HG03558 (cell line): ENCODE measurements at regions not wholly inside any gene's neighbourhood (a gene's known extent, or its start where the extent isn't known, plus 50 kb on each side); places are given as distances from the start of the nearest gene placed in this dataset.

Experiments
- ATAC-seq: cut with Tn5 transposase; IDR thresholded peaks from one replicate; pipeline ENCODE4 v1.9.1; 2021; ENCODE audit warnings: moderate number of reproducible peaks; ENCODE audit not compliant: unreplicated experiment; ENCODE audit errors: extremely low read depth

DNA sequence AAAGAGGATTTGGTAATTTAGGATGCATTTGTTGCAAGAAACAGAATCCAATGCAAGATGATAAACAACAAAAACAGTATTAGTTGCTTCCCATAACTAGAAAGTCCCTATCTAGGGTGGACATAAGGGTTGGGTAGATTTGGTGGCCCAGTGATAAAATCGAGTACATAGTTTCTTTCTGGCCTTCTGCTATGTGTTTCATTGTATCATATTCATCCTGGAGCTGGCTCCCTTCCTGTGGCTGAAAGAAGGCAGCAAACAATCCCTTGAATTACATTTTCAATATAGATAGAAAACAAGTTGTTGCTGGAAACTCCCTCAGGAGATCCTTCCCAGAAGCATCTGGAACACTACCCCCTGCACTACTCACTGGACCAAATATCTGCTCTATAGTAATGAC, 135.1 kb downstream of the ID4 start:
- ATAC-seq: no peak

DNA sequence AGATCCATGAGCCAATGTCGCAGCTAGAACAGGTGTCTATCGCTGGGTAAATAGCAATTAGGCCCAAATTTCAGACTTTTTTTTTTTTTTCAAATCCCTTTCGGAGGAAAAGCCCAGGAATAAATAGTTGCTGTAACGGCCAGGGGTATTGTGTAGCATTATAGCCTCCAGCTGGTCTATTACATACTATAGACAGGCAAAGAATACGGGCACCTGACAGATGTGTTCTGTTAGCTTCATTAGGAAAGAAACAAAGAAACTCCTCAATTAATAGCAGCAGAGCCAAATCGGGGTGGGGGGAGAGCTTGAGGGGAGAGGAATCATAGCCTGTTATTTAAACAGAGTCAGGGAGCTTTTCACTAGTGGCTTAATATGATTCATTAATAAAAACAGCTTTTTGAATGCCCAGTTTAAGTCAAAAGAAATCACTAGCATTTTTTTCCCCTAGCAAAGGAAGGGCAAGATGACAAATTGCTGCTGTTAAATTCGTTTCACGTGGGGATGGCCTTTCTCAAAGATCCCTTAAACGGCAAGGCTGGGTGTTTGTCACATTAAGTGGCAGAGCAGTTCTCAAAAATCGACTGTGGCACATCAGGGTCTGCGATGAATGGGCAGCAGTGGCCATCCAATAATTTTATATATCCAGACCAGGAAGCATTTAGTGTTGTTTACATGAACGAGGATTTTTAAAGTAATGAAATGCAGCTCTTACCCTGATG, 139.4 kb downstream of the ID4 start:
- ATAC-seq: no peak

DNA sequence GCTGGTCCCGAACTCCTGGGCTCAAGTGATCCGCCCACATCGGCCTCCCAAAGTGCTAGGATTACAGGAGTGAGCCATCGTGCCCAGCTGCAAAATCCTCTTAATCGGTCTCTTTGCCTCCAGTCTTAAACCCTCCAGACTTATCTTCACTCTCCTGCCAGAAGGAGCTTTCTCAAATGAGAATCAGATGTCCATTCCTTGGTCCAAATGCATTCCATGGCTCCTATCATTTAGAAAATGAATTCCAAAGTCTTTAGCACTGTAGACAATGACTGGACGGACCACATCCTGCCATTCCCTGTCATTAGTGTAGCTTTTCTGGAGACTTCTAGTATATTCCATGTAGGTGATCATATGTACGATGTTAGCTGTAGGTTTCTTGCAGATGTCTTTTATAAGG, 141.9 kb downstream of the ID4 start:
- ATAC-seq: no peak

DNA sequence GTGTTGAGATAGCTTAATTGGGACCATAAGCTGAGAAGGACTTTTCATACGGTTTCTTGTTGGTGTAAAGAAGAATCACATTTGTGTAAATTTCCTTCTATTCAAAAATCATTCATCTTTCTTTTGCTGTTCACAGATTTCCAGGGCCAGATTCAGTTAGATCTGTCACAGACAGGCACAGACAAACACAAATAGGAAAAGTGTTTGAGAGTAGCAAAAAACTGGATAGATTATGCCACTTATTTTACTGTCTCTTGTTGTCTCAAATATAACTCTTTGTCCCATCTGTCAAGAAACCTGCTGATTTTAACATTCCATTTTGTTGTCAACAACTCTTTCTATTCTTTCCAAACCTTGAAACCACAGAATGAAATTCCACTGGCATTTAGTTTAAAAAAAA, 142.8 kb downstream of the ID4 start:
- ATAC-seq: no peak

DNA sequence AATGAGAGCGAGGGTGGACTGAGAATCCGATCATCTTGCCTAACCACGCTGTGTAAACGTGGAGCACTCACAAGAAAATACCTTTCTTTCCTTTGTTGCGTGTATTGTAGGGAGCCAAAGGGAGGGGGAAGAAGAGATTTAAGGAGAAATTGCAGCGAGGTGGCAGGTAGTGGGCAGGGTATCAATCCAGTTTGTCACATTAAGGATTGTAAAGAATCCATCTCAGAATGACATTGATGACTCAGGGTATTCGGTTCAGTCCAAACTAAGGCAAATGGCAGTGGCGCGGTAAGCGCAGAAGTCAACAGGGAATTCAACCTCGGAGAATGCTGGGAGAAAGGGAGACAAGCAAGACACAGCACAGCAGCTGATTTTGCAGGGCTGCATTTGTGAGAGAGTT, 146.2 kb downstream of the ID4 start:
- no peak for ATAC-seq

DNA sequence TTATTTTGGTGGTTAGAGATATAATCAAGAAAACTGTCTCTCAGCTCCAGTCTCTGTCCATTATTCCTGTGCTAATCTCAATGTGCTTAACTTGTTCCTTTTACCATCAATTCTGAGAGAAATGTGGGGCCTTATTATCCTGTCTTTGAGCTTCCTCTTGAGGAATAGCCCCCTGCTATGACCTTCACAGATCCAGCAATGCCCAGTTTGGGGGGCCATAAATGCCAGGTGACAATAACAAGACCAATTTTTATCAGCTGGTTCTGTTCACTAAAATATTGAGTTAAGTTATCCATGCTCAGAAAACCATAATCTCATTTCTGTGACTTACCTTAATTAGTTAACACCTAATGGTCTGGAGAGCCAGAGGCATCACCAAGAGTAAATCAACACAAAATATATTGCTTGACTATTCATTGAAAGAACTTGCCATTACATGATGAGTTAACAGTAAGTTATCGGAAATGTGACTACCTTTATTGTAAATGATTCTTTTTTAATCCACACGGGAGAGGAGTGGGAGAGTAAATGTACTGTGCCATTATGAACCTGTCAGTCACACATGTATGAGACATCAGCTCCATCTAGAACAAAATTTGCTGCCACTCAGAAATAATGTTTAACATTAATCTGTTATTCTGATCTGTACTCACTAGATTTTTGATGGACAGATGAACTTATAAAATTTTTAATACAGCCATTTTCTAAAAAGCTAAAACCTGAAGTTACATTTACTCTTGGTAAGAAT, 149.7 kb downstream of the ID4 start:
- no peak for ATAC-seq

DNA sequence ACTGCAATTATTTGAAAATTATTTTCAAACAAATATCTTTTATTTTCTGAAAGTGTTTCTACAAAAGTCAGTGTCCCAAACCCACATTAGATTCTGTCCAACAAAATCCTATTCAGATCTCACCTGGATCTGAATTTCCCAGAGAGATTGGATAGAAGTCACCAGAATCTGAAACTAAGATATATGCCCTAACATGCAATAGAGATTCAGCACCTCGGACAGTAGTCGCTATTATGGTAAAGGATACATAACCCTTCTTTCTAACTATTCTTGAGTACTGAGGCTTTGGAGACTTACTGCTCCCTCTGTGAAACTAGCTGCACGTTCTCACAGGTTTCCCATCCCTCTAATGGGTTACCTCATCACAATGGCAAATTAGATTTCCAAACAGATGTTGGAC, 151.4 kb downstream of the ID4 start:
- ATAC-seq: no peak

DNA sequence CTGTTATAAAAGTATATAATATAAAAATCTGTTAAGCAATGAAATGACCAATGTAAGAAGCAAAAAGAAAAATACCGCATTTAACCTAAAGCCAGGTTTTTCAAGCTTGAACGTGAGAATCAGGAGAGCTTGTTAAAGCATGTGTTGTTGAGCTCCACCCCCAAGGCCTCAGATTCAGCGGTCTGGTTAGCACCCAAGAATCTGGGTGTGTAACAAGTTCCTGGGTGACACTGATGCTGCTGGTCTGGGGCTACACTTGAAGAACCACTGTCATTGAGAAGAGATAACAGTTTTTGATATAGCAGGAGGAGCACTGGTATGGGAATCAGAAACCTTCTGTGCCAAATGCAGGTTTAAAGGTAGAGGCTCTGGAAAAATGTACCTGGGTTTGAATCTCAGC, 154.0 kb downstream of the ID4 start:
- no peak for ATAC-seq

DNA sequence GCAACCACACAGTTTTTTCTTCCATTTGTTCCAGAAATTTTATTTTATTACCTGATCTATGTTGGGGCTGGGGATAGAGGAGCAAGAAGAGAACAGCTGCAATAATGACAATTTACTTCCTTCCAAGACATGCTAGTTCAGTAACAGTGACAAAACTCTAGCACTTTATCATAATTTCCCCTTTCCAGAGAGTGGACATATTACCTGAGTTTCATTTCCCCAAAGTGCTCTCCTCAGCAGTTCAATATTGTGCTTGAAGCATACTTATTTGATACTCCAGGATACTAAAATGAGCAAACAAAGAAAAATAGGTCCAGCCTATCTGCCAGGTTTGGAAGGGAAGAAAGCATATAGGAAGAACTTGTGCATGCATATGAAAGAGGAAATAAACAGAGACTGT, 157.7 kb downstream of the ID4 start:
- no peak for ATAC-seq

DNA sequence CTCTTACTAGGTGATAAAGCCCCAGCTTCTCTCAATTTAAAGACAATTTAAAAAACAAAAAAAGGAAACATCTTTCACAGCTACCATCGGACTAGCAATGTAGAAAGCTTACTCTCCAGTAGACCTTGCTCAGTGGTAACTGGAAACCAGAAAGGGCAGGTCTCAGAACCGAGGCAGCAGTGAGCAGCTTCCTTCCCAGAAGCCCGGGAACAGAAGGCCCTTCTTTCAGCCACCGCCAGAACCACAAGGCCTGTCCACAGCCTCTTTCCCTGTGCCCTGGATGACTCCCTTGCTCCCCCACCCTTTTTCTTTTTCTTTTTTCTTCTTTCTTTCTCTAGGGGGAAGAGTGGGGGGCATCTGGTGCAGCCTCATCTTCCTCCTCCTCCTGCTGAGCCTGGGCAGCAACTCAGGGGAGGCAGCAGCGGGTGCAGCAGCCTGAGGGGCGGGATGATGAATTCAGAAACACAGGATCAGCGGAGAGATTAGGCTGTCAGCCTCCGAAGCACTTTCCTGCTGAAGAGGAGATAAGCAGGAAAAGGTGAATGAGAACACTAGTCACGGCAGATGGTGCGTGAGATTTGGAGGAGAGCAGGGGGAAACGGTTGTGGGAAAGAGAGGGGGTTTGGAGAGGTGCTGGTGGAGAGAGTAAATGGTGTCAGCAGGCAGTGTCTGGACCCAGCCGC, 158.5 kb downstream of the ID4 start:
- no peak for ATAC-seq

DNA sequence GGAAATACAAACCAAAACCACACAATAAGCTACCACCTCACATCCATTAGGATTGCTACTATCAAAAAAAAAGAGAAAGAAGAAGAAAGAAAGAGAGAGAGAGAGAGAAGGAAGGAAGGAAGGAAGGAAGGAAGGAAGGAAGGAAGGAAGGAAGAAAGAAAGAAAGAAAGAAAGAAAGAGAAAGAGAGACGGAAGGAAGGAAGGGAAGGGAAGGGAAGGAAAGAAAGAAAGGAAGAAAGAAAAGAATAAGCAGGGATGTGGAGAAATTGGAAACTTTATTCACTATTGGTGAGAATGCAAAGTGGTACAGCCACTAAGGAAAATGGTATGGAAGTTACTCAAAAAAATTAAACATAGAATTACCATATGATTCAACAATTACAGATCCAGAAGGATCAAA, 159.9 kb downstream of the ID4 start:
- ATAC-seq: no peak

DNA sequence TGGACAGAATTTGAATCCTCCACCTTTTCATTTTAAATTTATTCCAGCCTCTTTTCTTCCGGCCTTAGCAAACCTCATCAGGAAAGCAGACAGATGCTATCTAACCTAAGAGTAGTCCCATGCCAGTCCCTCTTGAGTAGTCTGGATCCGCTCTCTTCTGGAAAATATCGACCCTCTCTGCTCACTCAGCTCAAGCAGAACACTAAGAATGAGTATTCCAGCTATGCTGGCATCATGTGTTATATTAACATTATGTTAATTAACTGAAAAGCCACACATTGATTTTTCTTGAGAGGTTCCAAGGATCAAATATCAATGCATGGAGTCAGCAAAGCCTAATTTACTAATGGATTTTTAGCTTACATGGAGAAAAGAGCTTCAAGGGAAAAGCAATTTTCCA, 161.4 kb downstream of the ID4 start:
- no peak for ATAC-seq

DNA sequence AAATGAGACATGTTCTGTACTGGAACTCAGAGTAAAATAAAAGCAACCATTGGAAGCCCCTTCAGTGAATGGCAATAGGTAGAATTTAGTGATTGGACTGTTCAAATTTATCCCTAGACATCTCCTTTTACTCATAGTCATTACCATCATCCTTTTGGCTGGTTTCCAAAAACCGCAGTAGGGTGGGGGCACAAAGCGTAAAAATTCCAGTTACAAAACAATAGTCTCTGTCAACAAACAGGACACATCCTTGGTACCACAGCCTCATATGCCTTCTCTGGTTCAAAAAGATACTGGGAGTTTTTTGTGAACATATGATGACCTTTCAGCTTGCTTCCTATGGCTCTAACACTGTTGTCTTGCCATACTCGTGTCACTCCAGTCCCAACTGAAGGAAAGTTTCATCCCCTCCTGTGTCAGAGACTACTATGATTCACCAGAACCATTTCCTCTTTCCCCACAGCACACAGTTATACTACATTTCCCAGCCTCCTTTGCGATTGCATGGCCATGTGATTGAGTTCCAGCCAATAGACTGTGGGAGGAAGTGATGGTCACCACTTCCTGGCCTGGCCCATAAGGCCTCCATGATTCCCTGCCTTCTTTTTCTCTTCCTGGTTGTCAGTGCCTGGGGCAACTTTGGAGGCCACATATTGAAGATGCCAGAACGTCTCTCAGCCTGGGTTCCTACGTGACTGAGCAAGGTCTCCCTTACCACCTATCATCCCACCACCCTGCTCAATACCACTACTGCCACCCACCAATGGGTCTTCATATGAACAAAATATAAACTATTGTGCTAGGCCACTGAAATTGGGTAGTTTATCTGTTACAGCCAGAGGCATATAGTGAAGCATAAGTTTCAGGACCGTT, 162.4 kb downstream of the ID4 start:
- ATAC-seq: peak; percentile 66

DNA sequence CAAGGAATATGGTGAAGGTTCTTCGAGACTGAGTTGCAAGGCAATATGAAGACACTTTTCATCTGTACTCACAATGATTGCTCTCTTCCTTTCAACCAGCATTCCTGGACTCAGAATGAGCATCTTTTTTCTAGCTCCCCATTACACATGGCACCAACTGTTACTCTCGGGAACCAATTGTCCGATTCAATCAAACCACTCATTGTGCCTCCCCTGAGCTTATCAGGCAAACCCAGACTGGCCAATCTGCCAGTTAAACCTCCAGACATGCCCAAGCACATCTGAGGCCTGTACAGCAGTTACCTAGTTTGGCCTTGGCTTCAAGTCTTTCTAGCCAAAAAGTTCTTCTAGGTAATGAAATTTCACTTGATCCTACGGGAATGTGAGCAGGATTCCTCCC, 164.1 kb downstream of the ID4 start:
- ATAC-seq: no peak

DNA sequence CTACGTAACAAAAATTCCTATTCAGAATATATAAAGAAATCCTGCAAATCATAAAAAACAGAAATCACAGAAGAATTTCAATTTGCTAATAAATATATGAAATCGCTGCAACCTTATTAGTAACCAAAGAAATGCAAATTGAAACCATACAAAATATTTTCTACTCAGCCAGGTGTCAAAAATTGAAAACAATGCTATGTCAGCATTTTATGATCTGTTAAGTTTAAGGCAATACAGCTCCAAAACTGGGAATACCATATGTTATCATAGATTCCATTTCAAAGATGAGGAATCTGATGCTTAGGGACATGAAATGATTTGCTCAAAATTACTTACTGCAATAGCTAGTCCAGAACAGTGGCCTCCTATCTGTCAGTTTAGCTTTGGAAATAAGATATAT, 168.9 kb downstream of the ID4 start:
- no peak for ATAC-seq

DNA sequence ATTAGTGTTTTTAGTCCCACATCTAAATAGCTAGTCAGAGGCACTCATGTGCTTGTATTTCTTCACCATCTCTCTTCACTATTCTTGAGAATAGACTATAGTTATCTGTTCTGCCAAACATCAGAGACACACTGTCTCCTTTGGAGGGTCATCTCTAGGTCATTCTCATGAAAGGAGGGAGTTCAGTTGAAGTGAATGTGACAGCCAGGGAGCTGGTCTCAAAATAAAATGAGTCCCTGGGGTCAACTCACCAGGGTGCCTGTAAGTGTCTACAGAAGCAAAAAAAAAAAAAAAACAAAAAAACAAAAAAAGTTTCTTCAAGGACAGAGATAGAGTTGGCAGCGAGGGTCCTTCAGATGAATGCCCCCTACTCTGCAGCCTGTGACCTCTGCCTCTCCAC, 171.0 kb downstream of the ID4 start:
- ATAC-seq: no peak

DNA sequence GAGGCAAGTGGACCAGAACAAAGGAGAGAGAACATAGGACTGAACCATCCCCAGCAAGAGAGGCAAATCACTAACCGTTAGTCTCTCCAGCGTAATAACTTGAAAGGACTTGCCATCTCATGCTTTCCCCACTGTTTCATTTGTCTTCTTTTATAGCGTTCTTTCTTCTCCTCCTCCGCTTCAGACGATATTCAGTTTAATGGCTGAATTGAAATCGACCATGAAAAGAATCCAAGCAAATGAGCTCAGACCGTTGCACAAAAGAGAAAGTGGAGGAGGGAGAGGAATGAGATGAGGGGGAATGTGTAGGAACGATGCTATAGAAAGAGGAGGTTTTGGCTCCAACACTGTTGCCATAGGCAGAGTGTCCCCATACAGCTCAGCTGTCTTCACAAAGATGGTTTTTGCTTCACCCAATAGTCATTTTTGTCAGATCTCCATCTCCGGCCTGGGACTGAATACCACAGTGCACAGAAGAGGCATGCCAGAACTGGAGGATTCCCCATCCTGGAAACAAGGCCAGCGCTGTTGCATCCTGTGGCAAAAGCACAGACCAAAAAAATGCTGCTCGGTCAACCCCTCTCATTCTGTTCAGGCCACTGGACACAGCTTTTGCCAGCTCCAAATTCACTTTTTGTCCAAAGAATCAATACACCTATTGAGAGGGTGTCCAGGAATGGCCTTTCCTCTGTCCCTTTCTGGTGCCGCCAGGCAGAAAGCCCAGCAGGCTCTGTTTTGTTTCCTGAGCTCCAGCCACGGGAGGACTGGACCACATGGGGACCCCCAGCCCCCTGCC, 176.1 kb downstream of the ID4 start:
- ATAC-seq: no peak

DNA sequence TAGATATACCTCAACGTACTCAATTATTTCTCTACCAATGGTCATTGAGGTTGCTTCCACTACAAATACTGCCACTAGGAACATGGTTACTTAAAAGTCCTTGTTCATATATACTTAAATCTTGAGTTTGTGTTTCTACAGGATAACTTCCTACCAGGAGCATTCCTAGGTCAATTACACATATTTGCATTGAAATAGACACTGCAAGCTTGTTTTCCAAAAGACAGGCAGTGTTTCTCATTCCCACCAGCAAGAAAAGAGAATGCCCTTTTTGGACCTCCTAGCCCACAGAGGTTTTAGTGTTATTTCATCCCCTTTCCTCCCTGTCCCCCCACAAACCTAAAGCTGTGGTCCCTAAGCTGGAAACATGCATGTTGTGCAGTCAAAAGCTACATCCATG, 177.3 kb downstream of the ID4 start:
- no peak for ATAC-seq

DNA sequence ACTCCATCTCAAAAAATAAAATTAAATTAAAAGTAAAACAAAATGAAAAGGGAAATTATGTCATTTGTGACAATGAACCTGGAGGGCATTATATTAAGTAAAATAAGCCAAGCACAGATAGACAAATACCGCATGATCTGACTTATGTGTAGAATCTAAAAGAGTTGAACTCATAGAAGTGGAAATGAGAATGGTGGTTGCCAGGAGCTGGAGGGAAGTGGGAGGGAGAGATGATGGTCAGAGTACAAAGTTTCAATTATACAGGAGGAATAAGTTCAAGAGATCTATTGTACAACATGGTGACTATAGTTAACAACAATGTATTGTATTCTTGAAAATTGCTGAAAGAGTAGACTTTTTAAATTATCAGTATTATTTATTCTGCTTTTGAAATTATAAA, 183.4 kb downstream of the ID4 start:
- no peak for ATAC-seq

DNA sequence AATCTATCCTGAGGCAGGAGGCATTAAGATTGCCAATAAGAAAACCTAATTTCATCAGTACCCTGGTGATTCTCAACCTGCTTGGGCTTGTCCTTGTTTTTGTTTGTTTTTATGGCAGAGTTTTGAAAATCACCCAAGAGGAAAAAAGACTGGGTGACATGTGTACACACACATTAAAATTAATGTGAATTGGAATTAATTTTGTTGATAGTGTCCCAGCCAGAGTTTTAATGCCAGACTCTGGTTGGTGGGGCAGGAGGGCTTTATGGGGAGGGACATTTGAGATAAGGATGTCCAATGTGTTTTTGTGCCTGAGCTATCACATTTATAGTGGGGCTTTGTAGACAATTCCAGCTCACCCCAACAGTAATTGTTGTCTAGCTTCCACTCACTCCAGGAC, 184.6 kb downstream of the ID4 start:
- ATAC-seq: no peak
